ENCODE measurements at regions not wholly inside any gene's neighbourhood (a gene's known extent, or its start where the extent isn't known, plus 50 kb on each side); places are given as distances from the start of the nearest gene placed in this dataset.

DNA sequence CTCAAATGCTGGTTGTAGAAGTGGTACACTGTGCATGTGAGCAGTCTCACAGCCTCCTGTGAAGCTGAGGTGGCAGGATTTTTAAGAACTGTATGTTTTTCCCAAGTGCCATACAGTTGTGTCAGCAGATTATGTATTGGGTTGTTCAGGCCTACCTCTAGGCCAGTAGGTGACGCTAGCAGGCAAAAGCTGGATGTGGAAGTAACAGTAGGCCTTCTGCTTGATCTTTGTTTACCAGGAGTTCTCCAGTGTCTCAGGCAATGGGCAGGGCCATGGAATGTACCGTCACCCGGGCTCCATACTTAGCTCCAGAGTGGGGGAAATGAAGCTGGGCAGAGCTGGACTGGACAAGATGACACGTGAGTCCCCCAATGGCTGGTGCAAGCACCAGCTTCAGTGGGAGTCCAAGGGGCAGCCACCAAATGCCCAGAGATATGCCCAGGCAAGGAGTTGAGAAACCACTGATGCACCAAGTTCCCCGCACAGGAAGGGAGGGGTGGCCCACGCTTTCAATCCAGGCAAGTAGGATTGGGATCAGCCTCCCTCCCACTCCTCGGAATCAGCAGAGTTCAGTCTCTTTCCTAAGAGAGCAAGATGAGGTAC lies 289.7 kb downstream of the HTR1B start:
- no peaks in the 10 kb centered on the region for H3K36me3 Mint-ChIP-seq
- no peaks in the 10 kb centered on the region for H3K4me1 Mint-ChIP-seq
- no peaks in the 10 kb centered on the region for H3K9me3 Mint-ChIP-seq
- H3K27me3 Mint-ChIP-seq: no peaks in the 10 kb centered on the region
- no peak overlapping the region for H3K4me3 Mint-ChIP-seq
- no peak overlapping the region for H3K27ac Mint-ChIP-seq

DNA sequence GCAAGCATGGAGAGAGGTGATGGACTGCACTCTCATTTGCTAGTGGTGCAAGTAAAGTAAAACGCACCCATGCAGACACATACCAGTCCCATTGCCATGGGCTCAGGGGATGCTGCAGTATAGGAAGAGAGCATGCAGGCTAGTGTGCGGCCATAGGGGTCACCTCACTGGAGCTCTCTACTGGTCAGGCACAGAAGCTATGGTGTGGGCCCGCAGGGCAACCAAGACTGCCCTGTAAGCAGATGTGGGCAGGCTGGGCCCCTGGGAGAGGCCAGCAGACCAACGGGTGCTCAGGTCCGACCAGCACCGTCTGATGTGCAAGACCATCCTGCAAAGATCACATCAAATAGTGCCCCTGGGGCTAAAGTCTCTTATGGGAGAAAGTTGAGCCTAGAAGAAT lies 290.7 kb downstream of the HTR1B start:
- H3K36me3 Mint-ChIP-seq: no peaks in the 10 kb centered on the region
- H3K4me3 Mint-ChIP-seq: no peak overlapping the region
- H3K9me3 Mint-ChIP-seq: no peaks in the 10 kb centered on the region
- no peak overlapping the region for H3K27ac Mint-ChIP-seq
- H3K4me1 Mint-ChIP-seq: no peaks in the 10 kb centered on the region
- H3K27me3 Mint-ChIP-seq: no peaks in the 10 kb centered on the region

DNA sequence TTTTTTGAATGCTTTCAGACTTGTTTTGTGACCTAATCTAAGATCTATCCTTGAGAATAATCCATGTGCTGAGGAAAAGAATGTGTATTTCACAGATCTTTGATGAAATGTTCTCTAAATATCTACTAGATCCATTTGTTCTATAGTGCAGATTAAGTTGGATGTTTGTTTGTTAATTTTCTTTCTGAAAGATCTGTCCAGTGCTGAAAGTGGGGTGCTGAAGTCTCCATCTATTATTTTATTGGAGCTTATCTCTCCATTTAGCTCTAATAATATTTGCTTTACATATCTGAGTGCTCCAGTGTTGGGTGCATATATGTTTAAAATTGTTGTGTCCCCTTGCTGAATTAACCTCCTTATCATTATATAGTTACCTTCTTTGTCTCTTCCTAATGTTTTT lies 303.6 kb downstream of the HTR1B start:
- Mint-ChIP-seq H3K9me3 (peaks cover 16% of the 10 kb centered on the region), H3K27ac (no peak overlapping the region), H3K4me3 (no peak overlapping the region), H3K36me3 (no peaks in the 10 kb centered on the region), H3K27me3 (no peaks in the 10 kb centered on the region), H3K4me1 (no peaks in the 10 kb centered on the region)

DNA sequence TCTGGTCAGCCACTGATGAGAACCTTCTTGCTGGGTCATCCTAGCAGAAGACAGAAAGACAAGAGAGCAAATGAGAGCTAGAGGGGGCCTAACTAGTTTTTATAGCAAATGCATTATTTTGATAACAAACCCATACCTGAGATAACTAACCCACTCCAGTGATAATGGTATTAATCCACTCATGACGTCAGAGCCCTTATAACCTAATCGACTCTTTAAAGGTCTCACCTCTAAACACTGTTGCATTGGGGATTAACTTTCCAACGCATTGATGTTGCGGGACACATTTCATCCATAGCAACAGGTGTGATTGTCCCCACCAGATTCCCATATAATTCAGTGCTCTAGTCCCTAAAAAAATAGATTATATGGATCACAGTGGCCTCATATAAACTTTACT lies 312.1 kb downstream of the HTR1B start:
- Mint-ChIP-seq H3K4me3 (no peak overlapping the region), H3K4me1 (no peaks in the 10 kb centered on the region), H3K36me3 (no peaks in the 10 kb centered on the region), H3K9me3 (peaks cover 7% of the 10 kb centered on the region), H3K27ac (no peak overlapping the region), H3K27me3 (no peaks in the 10 kb centered on the region)

DNA sequence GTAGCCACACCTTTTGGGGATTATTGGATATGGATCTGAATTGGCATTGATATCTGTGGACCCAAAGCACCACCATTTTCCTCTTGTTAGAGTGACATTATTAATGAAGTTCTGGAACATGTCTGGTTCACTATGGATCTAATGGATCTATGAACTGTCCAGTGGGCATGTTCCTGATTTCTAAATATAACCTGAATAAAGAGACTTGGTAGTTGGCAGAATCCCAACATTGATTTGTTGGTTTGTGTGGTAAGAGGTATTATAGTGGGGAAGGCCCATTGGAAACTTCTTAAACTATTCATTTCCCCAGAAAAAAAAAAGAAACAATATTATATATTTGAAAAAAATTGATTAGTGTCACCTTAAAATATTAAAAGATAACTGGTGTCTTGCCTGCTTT lies 312.6 kb downstream of the HTR1B start:
- H3K27ac Mint-ChIP-seq: no peak overlapping the region
- H3K27me3 Mint-ChIP-seq: no peaks in the 10 kb centered on the region
- peaks cover 3% of the 10 kb centered on the region for H3K9me3 Mint-ChIP-seq
- H3K36me3 Mint-ChIP-seq: no peaks in the 10 kb centered on the region
- no peaks in the 10 kb centered on the region for H3K4me1 Mint-ChIP-seq
- H3K4me3 Mint-ChIP-seq: no peak overlapping the region

DNA sequence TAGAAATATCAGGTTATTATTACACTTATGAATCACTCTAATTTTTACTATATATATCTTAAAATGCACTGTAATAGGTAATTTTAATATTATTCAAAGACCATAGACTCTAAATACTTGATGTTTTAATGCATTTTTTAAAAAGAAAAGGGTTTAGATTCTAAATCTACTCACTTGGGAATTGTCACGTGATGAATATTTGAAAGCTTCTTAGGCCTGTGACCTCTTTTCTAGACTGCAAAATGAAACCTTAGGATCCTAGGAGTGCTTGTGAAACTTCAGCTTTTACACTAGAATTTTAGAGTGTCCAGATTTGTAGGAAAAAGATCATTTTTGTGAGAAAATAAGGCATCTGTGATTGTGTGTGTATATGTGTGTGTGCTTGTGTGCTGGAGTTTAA lies 318.0 kb downstream of the HTR1B start:
- Mint-ChIP-seq H3K9me3 (no peaks in the 10 kb centered on the region), H3K36me3 (no peaks in the 10 kb centered on the region), H3K27ac (no peak overlapping the region), H3K27me3 (no peaks in the 10 kb centered on the region), H3K4me3 (no peak overlapping the region), H3K4me1 (no peaks in the 10 kb centered on the region)

DNA sequence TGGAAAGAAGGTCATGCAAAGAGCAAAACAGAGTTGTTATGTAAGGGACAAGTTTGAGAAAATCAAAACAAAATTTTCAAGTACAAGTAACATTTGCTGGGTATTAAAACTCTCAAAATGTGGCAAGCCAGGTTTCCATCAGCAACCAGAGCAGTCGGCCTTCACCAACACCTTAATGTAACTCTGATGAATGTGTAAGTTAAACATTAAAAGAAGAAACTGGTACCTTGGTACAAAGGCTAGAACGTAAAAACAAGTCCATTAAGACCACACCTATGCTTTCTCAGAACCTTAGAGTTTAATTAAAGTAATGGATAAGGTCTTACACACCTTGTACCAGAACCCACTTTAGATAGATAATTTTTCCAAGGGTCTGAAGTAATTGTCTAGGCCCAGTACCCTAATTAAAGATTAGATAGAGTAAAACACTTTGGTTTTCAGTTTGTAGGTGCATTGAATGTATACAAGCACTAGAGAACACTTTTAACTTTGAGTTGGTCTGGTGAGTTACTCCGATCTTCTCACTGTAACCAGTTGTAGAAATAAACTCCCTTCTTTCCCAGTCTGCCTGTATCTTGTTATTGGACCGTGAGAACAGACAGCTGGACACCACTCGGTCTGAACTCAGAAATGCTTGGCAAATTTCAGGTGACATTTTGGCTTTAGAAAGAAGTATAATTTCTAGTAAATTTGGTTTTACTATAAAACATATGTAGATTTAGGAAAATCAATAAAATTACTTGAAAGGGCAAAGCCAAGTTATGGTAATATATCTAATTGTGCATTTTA lies 319.4 kb downstream of the HTR1B start:
- Mint-ChIP-seq H3K36me3 (no peaks in the 10 kb centered on the region), H3K27me3 (no peaks in the 10 kb centered on the region), H3K9me3 (no peaks in the 10 kb centered on the region), H3K4me3 (no peak overlapping the region), H3K27ac (no peak overlapping the region), H3K4me1 (no peaks in the 10 kb centered on the region)

DNA sequence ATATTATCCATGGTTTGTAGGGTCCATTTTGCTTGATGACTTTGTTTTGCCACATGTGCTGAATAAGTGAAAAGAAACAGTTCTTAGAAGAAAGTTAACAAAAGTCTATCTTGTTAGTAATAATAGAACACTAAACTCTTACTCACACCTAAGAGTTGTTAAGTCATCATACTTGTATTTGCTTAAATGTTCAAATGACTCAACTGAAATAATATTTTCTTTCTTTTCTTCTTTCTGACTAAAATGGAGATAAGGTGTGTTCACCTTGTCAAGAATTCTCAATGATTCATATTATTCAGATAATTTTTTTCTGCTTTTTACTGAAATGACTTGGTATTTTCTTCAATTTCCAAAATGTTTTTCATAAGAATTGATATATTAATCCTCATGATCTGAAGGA lies 327.2 kb downstream of the HTR1B start:
- Mint-ChIP-seq H3K36me3 (no peaks in the 10 kb centered on the region), H3K4me3 (no peak overlapping the region), H3K27me3 (no peaks in the 10 kb centered on the region), H3K4me1 (no peaks in the 10 kb centered on the region), H3K9me3 (no peaks in the 10 kb centered on the region), H3K27ac (no peak overlapping the region)

DNA sequence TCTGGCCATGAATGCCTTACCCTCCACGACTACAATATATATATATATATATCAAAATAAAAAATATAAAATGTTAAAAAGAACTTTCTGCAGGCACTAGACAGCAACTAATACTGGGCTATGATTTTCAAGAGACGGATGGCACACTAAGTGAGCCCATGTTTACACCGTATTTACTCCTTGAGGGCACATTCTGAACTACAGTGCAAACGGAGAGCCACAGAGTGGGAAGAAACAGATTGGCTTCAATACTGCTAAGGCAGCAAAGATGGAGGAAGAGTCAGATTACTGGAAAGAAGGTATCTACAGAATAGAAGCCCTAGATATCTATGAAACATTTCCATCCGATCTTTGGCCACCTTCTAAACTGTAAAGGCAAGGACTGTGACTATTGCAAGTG lies 330.3 kb downstream of the HTR1B start:
- H3K27ac Mint-ChIP-seq: no peak overlapping the region
- H3K4me3 Mint-ChIP-seq: no peak overlapping the region
- H3K9me3 Mint-ChIP-seq: peaks cover 6% of the 10 kb centered on the region

DNA sequence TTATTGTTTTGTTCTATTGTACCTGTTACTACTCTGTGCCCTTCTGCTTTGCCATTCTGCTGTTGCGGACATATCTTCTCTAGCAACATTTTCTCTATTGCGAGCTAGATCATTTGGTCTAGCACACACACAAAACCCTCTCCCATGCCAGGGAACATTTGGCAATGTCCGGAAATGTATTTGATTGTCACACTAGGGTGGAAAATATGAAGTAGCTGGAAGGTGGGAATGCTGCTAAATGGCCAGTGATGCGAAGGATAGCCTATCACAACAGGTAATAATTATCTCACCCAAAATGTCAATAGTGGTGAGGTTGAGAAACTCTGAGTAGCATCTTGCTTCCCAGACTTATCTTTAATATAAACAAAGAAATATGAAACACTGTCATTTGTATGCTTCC lies 331.9 kb downstream of the HTR1B start:
- Mint-ChIP-seq H3K4me1 (no peaks in the 10 kb centered on the region), H3K27me3 (no peaks in the 10 kb centered on the region), H3K9me3 (peaks cover 16% of the 10 kb centered on the region), H3K36me3 (no peaks in the 10 kb centered on the region), H3K4me3 (no peak overlapping the region), H3K27ac (no peak overlapping the region)

More for the DNA sequence above, 330.3 kb downstream of the HTR1B start:
- Mint-ChIP-seq H3K27me3 (no peaks in the 10 kb centered on the region), H3K4me1 (no peaks in the 10 kb centered on the region), H3K36me3 (no peaks in the 10 kb centered on the region)

DNA sequence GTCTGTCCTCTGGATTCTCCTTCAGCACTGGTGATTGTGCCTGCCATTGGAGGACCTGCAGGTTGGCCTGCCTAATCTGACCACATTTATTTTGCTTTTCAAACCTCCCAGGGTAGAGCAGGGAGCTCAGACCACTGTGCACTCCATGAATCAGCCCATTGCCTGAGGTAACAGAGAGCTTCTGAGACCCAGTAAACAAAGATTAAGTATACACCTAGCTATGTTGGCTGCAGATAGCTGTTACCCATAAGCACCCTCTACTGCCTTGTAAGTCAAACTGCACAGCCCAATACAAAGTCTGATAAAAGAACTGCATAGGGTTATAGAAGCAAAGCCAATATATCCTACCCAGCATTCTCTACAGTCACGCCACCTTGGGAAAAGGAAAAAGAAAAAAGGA lies 338.7 kb downstream of the HTR1B start:
- Mint-ChIP-seq H3K4me1 (no peaks in the 10 kb centered on the region), H3K4me3 (no peak overlapping the region), H3K27me3 (no peaks in the 10 kb centered on the region), H3K36me3 (no peaks in the 10 kb centered on the region), H3K27ac (no peak overlapping the region), H3K9me3 (peaks cover 16% of the 10 kb centered on the region)

DNA sequence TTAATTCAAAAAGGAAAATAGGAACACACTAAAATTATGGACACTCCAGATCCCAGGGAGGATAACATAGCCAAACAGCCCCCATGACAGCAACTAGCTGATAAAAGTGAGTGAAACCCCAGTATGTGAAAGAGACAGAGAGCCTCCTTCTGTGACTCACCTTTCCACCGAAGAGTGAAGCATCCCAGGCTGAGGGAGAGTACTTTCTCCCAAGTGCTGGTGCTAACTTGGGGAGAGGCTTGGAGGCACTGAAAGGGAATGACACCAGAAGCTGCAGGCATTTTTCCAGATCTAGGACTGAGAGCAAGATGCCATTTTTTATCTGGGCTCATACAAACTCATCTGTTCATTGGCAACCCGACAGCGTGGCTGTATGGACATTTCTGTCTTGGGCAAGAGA lies 339.8 kb downstream of the HTR1B start:
- Mint-ChIP-seq H3K27ac (no peak overlapping the region), H3K4me3 (no peak overlapping the region), H3K36me3 (no peaks in the 10 kb centered on the region), H3K27me3 (no peaks in the 10 kb centered on the region), H3K9me3 (peaks cover 14% of the 10 kb centered on the region), H3K4me1 (no peaks in the 10 kb centered on the region)

DNA sequence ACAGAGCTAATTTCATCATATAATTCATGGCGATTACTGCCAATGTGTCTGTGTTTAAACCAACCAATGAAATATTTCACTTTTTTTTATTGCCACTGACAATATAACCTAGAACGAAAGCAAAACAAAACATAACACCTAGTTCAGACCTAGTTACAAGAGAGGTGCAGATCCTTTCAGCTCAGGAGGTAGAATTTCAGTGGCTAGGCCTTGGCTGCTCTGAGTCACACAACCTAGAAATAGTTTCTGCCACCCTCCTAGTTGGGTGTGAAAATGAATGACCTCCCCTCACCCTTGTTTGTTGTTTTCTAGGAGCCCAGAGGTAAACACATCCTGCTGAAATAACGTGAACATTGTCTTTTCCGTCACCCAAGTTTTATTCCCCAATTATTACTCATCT lies 356.3 kb downstream of the HTR1B start:
- H3K4me1 Mint-ChIP-seq: no peaks in the 10 kb centered on the region
- no peak overlapping the region for H3K4me3 Mint-ChIP-seq
- no peaks in the 10 kb centered on the region for H3K9me3 Mint-ChIP-seq
- H3K27ac Mint-ChIP-seq: no peak overlapping the region
- H3K27me3 Mint-ChIP-seq: no peaks in the 10 kb centered on the region
- no peaks in the 10 kb centered on the region for H3K36me3 Mint-ChIP-seq

DNA sequence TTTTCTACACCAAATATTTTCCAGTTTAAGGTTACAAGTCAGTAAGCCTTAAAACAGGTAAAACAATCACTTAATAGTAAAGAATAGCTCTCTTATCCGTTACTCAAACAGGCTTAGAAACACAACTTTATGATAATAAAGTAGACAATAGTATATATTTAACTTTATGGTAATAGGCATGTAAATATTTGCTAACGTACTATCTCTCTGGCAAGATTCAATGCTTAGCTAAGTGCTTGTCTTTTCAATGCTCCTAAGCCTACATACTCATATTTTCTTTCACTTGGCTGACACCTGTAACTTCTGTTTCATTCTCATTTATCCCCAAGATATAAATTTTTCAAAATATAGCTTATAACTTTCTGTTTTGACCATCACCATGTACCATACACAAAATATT lies 358.2 kb downstream of the HTR1B start:
- no peaks in the 10 kb centered on the region for H3K4me1 Mint-ChIP-seq
- H3K27ac Mint-ChIP-seq: no peak overlapping the region
- no peaks in the 10 kb centered on the region for H3K9me3 Mint-ChIP-seq
- H3K27me3 Mint-ChIP-seq: no peaks in the 10 kb centered on the region
- H3K36me3 Mint-ChIP-seq: no peaks in the 10 kb centered on the region
- no peak overlapping the region for H3K4me3 Mint-ChIP-seq

DNA sequence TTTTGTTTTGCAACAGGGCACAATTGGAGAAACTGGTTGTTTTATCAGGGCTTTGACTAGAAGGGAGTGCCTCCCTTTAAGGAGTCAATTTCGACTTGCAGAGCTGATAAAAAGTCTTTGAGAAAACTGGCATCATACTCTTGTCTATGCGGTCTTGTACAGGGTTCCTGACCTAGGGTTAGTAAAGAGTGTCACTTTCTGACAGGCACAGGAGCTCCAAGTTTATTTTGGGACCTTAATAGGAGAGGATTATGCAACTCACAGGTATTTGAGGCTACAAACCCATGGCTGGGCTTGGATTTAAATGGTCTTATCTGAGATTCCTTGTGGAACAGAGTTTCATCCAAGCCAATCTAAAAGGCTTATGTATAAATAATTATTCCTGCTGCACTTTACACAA lies 365.4 kb downstream of the HTR1B start:
- no peaks in the 10 kb centered on the region for H3K36me3 Mint-ChIP-seq
- H3K9me3 Mint-ChIP-seq: no peaks in the 10 kb centered on the region
- no peaks in the 10 kb centered on the region for H3K4me1 Mint-ChIP-seq
- H3K27me3 Mint-ChIP-seq: no peaks in the 10 kb centered on the region
- no peak overlapping the region for H3K4me3 Mint-ChIP-seq
- H3K27ac Mint-ChIP-seq: no peak overlapping the region

DNA sequence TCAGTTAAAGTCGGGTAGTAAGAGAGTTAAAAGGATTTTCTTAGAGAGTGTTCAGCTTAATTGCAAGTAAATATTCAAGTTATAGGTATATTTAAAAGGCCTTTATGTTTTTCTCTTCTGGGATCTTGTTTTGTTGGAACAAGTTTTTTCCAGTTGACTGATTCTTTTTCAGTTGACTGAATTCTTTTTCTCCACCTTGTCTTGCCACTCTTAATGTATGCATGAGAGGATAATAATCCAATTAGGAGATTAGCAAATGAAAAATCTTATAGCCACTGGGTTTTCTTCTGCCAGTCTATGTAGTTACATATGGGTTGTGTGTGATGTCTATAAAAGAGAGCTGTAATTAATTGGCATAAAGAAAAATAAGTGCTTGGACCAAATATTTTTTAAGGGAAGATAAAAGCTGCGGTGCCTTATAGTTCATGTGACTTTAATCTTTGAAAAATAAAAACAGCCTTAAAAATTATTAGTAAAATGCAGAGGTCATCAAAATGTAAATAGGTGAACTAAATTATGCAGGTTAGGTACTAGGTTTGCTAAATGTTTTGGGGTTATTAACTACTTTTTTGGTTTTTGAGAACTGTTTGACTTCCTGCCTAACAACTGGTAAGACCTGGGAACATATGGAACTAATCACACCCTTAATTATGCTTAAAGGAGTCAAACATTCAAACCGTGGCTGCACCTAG lies 367.2 kb downstream of the HTR1B start:
- Mint-ChIP-seq H3K36me3 (no peaks in the 10 kb centered on the region), H3K4me3 (no peak overlapping the region), H3K27ac (no peak overlapping the region), H3K4me1 (no peaks in the 10 kb centered on the region), H3K9me3 (no peaks in the 10 kb centered on the region), H3K27me3 (no peaks in the 10 kb centered on the region)
